ENCODE measurements at regions not wholly inside any gene's neighbourhood (a gene's known extent, or its start where the extent isn't known, plus 50 kb on each side); places are given as distances from the start of the nearest gene placed in this dataset.

GRCh38 chr16:56120447-56121155 lies 70.7 kb upstream of the GNAO1 start:
- DNase-seq (ENCODE audit: low read depth): no peak
- no peak overlapping the region for H3K4me3 ChIP-seq (ENCODE audit: low read length)
- TF ChIP-seq, protein P1, sequence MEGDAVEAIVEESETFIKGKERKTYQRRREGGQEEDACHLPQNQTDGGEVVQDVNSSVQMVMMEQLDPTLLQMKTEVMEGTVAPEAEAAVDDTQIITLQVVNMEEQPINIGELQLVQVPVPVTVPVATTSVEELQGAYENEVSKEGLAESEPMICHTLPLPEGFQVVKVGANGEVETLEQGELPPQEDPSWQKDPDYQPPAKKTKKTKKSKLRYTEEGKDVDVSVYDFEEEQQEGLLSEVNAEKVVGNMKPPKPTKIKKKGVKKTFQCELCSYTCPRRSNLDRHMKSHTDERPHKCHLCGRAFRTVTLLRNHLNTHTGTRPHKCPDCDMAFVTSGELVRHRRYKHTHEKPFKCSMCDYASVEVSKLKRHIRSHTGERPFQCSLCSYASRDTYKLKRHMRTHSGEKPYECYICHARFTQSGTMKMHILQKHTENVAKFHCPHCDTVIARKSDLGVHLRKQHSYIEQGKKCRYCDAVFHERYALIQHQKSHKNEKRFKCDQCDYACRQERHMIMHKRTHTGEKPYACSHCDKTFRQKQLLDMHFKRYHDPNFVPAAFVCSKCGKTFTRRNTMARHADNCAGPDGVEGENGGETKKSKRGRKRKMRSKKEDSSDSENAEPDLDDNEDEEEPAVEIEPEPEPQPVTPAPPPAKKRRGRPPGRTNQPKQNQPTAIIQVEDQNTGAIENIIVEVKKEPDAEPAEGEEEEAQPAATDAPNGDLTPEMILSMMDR (conservative IDR thresholded peaks at IDR 0.05; ENCODE audit: low read depth, low read length): no peak

- no peak for DNase-seq (ENCODE audit: low read depth)
- TF ChIP-seq, protein P1 (conservative IDR thresholded peaks at IDR 0.05; ENCODE audit: low read depth, low read length): no peak
- no peak overlapping the region for H3K4me3 ChIP-seq (ENCODE audit: low read length)
These were observed 72.2 kb upstream of the GNAO1 start for GRCh38 chr16:56119133-56119532.

GRCh38 chr16:56116577-56116964 lies 74.7 kb upstream of the GNAO1 start:
- TF ChIP-seq, protein P1 (conservative IDR thresholded peaks at IDR 0.05; ENCODE audit: low read depth, low read length): no peak
- no peak for DNase-seq (ENCODE audit: low read depth)

DNA sequence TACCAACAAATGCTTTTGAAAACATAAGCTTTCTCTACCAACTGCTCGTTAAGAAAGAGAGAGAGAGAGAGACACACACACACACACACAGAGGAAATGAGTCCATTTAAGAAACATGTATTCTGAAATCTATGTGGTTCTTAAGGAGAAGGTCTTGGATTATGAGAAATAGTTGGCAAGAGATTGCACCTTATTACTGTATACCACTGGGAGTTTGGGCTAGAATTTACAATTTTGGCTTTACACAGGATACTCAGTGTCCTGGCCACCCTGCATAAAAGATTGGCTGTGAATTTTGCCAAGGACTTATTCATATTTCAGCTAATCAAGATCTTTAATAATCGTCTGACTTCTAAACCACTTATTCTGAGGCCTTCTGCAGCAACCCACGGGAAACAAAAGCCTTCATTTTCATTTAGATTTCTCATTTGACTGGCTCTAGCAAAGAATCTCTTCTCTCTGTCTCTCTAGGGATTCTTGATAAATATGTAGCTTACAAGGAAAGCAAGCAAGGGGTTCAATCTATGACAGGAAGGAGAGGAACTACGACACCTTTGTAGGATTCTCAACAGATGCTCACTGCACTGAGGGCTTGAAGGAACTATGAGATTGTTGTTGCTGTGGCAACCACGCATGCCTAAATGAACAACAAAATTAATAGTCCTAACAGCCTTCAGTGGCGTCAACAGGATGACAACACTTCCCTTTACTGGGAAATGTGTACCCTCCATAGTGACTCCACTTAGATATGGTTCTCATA lies 75.3 kb upstream of the GNAO1 start:
- DNase-seq (ENCODE audit: low read depth): no peak
- no peak overlapping the region for H3K4me3 ChIP-seq (ENCODE audit: low read length)

More at GRCh38 chr16:56116577-56116964, 74.7 kb upstream of the GNAO1 start:
- H3K4me3 ChIP-seq (ENCODE audit: low read length): no peak overlapping the region

GRCh38 chr16:56113223-56113622 lies 78.1 kb upstream of the GNAO1 start:
- TF ChIP-seq, protein P1 (conservative IDR thresholded peaks at IDR 0.05; ENCODE audit: low read depth, low read length): no peak
- no peak overlapping the region for H3K4me3 ChIP-seq (ENCODE audit: low read length)
- DNase-seq (ENCODE audit: low read depth): no peak

More for the DNA sequence above, 75.3 kb upstream of the GNAO1 start:
- TF ChIP-seq, protein P1 (conservative IDR thresholded peaks at IDR 0.05; ENCODE audit: low read depth, low read length): no peak

DNA sequence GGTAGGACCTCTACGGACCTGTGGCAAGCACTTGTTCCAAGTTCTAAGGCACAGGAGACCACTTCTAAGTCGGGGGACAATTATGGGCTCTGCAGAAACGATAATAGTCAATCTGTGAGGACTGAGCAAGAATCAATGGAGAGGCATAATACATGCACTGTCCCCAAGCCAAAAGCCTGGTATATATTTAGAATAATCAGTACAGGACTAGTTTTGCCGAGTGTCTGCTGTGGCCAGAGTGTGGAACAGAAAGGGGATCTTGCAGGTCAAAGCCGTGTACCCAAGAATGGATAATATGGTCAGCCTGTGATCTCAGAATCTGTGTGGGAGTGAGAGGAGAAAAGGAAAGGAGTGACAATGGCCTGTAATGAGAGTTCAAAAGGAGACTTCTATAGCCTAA lies 80.2 kb upstream of the GNAO1 start:
- TF ChIP-seq, protein P1 (conservative IDR thresholded peaks at IDR 0.05; ENCODE audit: low read depth, low read length): no peak
- no peak overlapping the region for H3K4me3 ChIP-seq (ENCODE audit: low read length)
- DNase-seq (ENCODE audit: low read depth): no peak

GRCh38 chr16:56109994-56110393 lies 81.3 kb upstream of the GNAO1 start:
- no peak overlapping the region for H3K4me3 ChIP-seq (ENCODE audit: low read length)
- TF ChIP-seq, protein P1 (conservative IDR thresholded peaks at IDR 0.05; ENCODE audit: low read depth, low read length): no peak
- DNase-seq (ENCODE audit: low read depth): no peak

All from retinal pigment epithelial cell (primary cell).